ENCODE measurements at regions not wholly inside any gene's neighbourhood (a gene's known extent, or its start where the extent isn't known, plus 50 kb on each side); places are given as distances from the start of the nearest gene placed in this dataset.

DNA sequence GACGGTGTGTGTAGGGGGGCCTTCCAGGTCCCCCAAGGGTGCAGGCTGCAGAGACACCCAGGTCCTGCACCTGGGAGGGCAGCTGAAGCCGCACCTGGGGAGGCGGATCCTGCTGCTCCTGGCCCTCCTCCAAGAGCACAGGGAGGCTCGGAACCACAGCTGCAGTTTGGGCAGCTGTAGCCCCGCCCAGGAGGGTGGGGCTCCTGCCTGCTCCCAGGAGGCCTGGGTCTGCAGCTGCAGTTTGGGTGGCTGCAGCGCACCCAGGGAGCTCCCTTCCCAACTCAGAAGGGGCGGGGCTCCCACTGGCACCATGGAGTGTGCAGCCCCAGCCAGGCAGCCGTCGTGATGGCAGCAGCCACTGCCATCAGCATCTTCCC is 69.4 kb upstream of the NKD1 start:
- no peak for DNase-seq (ENCODE audit: low read depth in 2 of 2)
- H3K4me3 ChIP-seq (replicated peaks in 1 of 2; ENCODE audit: low read depth in 2 of 2, low read length in 2 of 2) = no peak overlapping the region
- TF ChIP-seq CTCF (IDR thresholded peaks at IDR 0.05; ENCODE audit: low read depth, low read length) = no peak

DNA sequence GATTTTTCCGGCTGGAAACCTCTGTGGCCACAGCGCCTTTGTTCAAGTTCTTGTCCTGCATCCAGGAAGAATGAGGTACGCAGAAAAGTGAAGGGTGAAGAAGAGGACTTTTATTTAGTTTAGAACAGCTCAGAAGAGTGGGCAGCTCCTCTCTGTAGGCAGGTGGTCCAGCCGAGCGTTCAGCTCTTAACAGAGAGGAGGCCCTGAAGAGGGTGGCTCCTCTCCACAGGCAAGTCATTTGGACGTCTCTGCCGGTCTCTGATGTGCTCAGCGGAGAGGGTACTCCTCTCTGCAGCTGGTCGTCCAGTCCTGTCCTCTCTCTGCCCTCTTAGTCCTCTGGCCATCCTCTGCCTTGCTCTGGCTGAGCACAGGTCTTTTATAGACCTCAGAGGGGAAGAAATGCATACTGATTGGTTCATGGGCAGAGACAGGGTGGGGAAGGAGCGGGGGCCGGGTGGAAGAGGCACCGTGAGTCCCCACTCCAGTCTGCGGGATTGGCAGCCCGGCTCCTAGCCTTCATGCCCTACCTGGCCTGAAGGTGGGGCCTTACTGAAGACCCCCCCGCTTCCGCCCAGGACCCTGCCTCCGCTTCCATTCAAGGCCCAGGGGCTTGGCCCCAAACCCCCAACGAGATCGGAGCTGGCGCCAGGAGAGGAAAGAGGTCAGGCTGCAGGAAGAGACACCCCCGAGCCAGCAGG is 70.0 kb upstream of the NKD1 start:
- TF ChIP-seq CTCF (IDR thresholded peaks at IDR 0.05; ENCODE audit: low read depth, low read length) = no peak
- no peak for DNase-seq (ENCODE audit: low read depth in 2 of 2)
- no peak overlapping the region for H3K4me3 ChIP-seq (replicated peaks in 1 of 2; ENCODE audit: low read depth in 2 of 2, low read length in 2 of 2)

- no peak for DNase-seq (ENCODE audit: low read depth in 2 of 2)
- no peak for TF ChIP-seq CTCF (IDR thresholded peaks at IDR 0.05; ENCODE audit: low read depth, low read length)
- H3K4me3 ChIP-seq (replicated peaks in 1 of 2; ENCODE audit: low read depth in 2 of 2, low read length in 2 of 2) = no peak overlapping the region
Observed at GRCh38 chr16:50476486-50477255, 71.5 kb upstream of the NKD1 start.

DNA sequence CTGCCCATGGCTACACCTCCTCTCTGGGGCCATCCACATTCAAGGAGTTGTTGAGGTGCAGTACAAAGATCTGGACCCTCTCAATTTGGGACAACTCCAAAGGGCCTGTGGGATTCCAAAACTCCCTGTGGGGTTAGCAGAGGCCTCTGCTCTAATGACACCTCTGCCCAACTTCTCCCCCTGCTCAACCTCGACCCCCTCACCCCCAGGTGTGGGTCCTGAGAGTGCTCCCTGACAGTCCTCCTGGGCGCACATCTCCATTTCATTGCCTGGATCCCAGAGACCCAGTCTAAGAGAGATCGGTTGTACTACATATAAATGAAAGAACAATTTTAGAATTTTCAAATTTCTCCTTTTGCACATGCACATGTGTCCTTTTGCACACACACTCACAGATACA is 73.0 kb upstream of the NKD1 start:
- no peak overlapping the region for H3K4me3 ChIP-seq (replicated peaks in 1 of 2; ENCODE audit: low read depth in 2 of 2, low read length in 2 of 2)
- no peak for DNase-seq (ENCODE audit: low read depth in 2 of 2)
- TF ChIP-seq CTCF (IDR thresholded peaks at IDR 0.05; ENCODE audit: low read depth, low read length) = no peak

DNA sequence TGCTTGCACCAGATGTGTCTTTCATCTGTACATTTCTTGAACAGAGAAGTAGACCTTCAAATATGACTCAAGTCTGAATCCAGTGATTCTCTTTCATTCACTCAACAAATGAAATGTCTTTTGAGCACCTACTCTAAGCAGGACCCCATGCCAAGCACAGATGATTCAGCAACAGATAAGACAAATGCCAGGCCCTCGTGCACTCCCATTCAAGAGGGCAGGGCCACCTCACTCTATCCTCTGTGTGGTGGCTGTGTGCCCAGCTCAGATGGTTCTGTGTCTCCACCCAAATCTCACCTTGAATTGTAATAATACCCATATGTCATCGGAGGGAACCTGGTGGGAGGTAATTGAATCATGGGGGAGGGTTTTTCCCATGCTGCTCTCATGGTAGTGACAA is 74.1 kb upstream of the NKD1 start:
- no peak overlapping the region for H3K4me3 ChIP-seq (replicated peaks in 1 of 2; ENCODE audit: low read depth in 2 of 2, low read length in 2 of 2)
- no peak for DNase-seq (ENCODE audit: low read depth in 2 of 2)
- TF ChIP-seq CTCF (IDR thresholded peaks at IDR 0.05; ENCODE audit: low read depth, low read length) = no peak

DNA sequence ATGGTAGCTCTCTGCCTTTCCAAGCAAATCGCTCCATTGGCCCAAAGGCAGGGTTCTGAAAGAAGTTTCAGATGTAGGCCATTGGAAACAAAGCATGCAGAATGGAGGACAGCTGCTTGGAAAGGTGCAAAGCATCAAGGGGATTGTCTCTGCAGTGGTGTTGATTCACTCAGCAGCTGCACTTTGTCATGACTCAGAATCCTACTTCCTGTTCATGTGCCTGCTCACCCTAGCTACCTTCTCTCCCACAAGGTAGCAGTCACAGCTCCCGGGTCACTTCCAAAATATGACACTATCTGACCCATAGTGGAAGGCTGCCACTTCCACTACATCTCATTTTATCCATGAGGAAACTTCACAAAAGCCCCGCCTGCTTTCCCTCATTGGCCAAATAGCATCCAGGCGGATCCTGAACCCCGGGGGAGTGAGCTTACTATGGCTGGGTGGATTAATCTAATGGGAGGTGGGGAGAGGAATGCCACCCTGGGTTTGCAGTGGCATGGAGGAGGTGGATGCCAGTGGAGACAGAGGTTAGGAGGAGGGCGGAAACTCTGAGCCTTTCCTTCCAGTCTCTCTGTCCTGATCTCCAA is 74.7 kb upstream of the NKD1 start:
- peak in 1 of 2 donors; percentile 35 for DNase-seq (ENCODE audit: low read depth in 2 of 2)

More for the DNA sequence above, 74.7 kb upstream of the NKD1 start:
- H3K4me3 ChIP-seq (replicated peaks in 1 of 2; ENCODE audit: low read depth in 2 of 2, low read length in 2 of 2) = no peak overlapping the region
- no peak for TF ChIP-seq CTCF (IDR thresholded peaks at IDR 0.05; ENCODE audit: low read depth, low read length)

All from cardiac fibroblast (primary cell).